H1 (cell line): ENCODE measurements at regions not wholly inside any gene's neighbourhood (a gene's known extent, or its start where the extent isn't known, plus 50 kb on each side); places are given as distances from the start of the nearest gene placed in this dataset.
"Not testable (repeated sequence)": the region's sequence is repeated elsewhere in the genome, so short reads cannot be mapped to it uniquely, and the experiment has no call there.

Experiments used
- CTCF ChIA-PET: fragments of 300-600 bp; sonication (Branson Sonifier 250); formaldehyde crosslinking; loops from one replicate; lab custom pipeline; 2021; ENCODE audit not compliant: partially characterized antibody; lab: Charles Lee
- POLR2A ChIA-PET: fragments of 300-600 bp; sonication (Branson Sonifier 250); formaldehyde crosslinking; loops from one replicate; lab custom pipeline; 2021; ENCODE audit warnings: inconsistent platforms; ENCODE audit not compliant: partially characterized antibody; lab: Charles Lee
- DNase-seq, 2 experiments: peaks; one replicate each; pipeline versions ENCODE4 v3.0.0 to v3.0.0-alpha.2; 2010 to 2022; ENCODE audit warnings: low spot score in 2 of 2, low read depth in 1 of 2, mixed read lengths in 1 of 2
- FAIRE-seq: peaks from 2 replicates; lab custom pipeline; 2011; peaks lifted over from hg19 to GRCh38; lab: Jason Lieb, UNC
- H2AFZ ChIP-seq: 2 replicates; pipeline ENCODE4 v1.8.1; 2012; ENCODE audit warnings: low read length, inconsistent platforms
- H2AK5ac ChIP-seq: 2 replicates; pipeline ENCODE4 v1.6.1; 2013; ENCODE audit warnings: low read depth, low read length
- H2BK120ac ChIP-seq: replicated peaks from 2 replicates; pipeline ENCODE3; 2013; ENCODE audit warnings: low read depth, low read length, inconsistent platforms
- H2BK12ac ChIP-seq: 2 replicates; pipeline ENCODE4 v1.6.1; 2013; ENCODE audit warnings: low read depth, low read length
- H2BK15ac ChIP-seq: 2 replicates; pipeline ENCODE4 v1.6.1; 2013; ENCODE audit warnings: low read length
- H2BK20ac ChIP-seq: 2 replicates; pipeline ENCODE4 v1.6.1; 2013; ENCODE audit warnings: low read length
- H2BK5ac ChIP-seq: 2 replicates; pipeline ENCODE4 v1.6.1; 2013; ENCODE audit warnings: low read depth, low read length
- H3K14ac ChIP-seq: 2 replicates; pipeline ENCODE4 v1.6.1; 2013; ENCODE audit warnings: inconsistent platforms; ENCODE audit not compliant: insufficient read length
- H3K18ac ChIP-seq: 2 replicates; pipeline ENCODE4 v1.6.1; 2013; ENCODE audit warnings: low read length; ENCODE audit errors: extremely low read depth
- H3K23ac ChIP-seq: 2 replicates; pipeline ENCODE4 v1.6.1; 2013; ENCODE audit warnings: inconsistent platforms; ENCODE audit not compliant: insufficient read length
- H3K23me2 ChIP-seq: 2 replicates; pipeline ENCODE4 v1.6.1; 2013; ENCODE audit warnings: low read depth, low read length
- H3K27ac ChIP-seq: 2 replicates; pipeline ENCODE4 v1.6.1; 2011; ENCODE audit warnings: low read depth, low read length, inconsistent platforms
- H3K27me3 ChIP-seq, 4 experiments: replicated peaks in 1 of 4; 1 replicate in 1 of 4; 2 replicates in 3 of 4; pipeline versions ENCODE4 v1.6.1 to v1.8.1; 2011 to 2013; ENCODE audit warnings: low read length in 3 of 4, mild to moderate bottlenecking in 3 of 4, inconsistent platforms in 2 of 4, mixed read lengths in 2 of 4, moderate library complexity in 1 of 4; ENCODE audit not compliant: control insufficient read depth in 3 of 4, insufficient read depth in 3 of 4; ENCODE audit errors: extremely low read depth in 1 of 4
- H3K36me3 ChIP-seq, 4 experiments: 2 replicates each; pipeline versions ENCODE4 v1.6.1 to v1.8.1; 2011 to 2013; ENCODE audit warnings: mild to moderate bottlenecking in 4 of 4, low read length in 3 of 4, moderate library complexity in 2 of 4, control low read depth in 1 of 4, inconsistent platforms in 1 of 4; ENCODE audit not compliant: insufficient read depth in 4 of 4, control insufficient read depth in 2 of 4
- H3K4ac ChIP-seq: replicated peaks from 2 replicates; pipeline ENCODE3; 2013; ENCODE audit warnings: low read length, low read depth, mixed read lengths, inconsistent platforms; ENCODE audit not compliant: insufficient read length
- H3K4me1 ChIP-seq, 4 experiments: replicated peaks in 1 of 4; 1 replicate in 1 of 4; 2 replicates in 3 of 4; pipeline versions ENCODE4 v1.6.1 to v1.8.1; 2011 to 2013; ENCODE audit warnings: low read length in 3 of 4, inconsistent platforms in 2 of 4, mixed read lengths in 1 of 4; ENCODE audit not compliant: insufficient read depth in 4 of 4, control insufficient read depth in 3 of 4
- H3K4me2 ChIP-seq, 2 experiments: 2 replicates each; pipeline versions ENCODE4 v1.6.1 to v1.8.1; 2011 to 2013; ENCODE audit warnings: low read depth in 2 of 2, low read length in 2 of 2, control low read depth in 1 of 2, inconsistent platforms in 1 of 2, mild to moderate bottlenecking in 1 of 2; ENCODE audit not compliant: insufficient read depth in 1 of 2
- H3K4me3 ChIP-seq, 4 experiments: fragments of 200-600, 300-600 bp in 1 of 4; sonication (generic), shearing (Covaris generic), sonication (Bioruptor Twin) in 1 of 4; 2 replicates each; pipeline versions ENCODE4 v1.5.1 to v1.8.1; 2011 to 2016; ENCODE audit warnings: low read length in 4 of 4, low read depth in 3 of 4, control low read depth in 2 of 4, inconsistent platforms in 2 of 4, mild to moderate bottlenecking in 2 of 4, mixed read lengths in 1 of 4, moderate library complexity in 1 of 4; ENCODE audit not compliant: insufficient read depth in 2 of 4; ENCODE audit errors: extremely low read depth in 1 of 4
- H3K56ac ChIP-seq: replicated peaks from 2 replicates; pipeline ENCODE3; 2013; ENCODE audit warnings: low read depth, mild to moderate bottlenecking, mixed read lengths, low read length, inconsistent platforms; ENCODE audit not compliant: insufficient read length
- H3K79me1 ChIP-seq: 2 replicates; pipeline ENCODE4 v1.6.1; 2013; ENCODE audit warnings: low read depth, low read length, control low read depth
- H3K79me2 ChIP-seq, 2 experiments: 2 replicates each; pipeline versions ENCODE4 v1.6.1 to v1.8.1; 2012 to 2013; ENCODE audit warnings: low read length in 2 of 2, mild to moderate bottlenecking in 2 of 2, inconsistent platforms in 1 of 2; ENCODE audit not compliant: insufficient read depth in 2 of 2, control insufficient read depth in 1 of 2
- H3K9ac ChIP-seq, 4 experiments: replicated peaks in 1 of 4; 1 replicate in 1 of 4; 2 replicates in 3 of 4; pipeline versions ENCODE4 v1.6.1 to v1.8.1; 2011 to 2013; ENCODE audit warnings: low read depth in 3 of 4, low read length in 3 of 4, control low read depth in 2 of 4, mild to moderate bottlenecking in 2 of 4, moderate library complexity in 2 of 4, inconsistent platforms in 1 of 4; ENCODE audit errors: extremely low read depth in 1 of 4
- H3K9me3 ChIP-seq, 2 experiments: 2 replicates each; pipeline versions ENCODE4 v1.6.1 to v1.8.1; 2012 to 2013; ENCODE audit warnings: mild to moderate bottlenecking in 2 of 2, moderate library complexity in 2 of 2, control low read depth in 1 of 2, inconsistent platforms in 1 of 2, low read depth in 1 of 2, low read length in 1 of 2, mixed read lengths in 1 of 2; ENCODE audit not compliant: insufficient read depth in 2 of 2
- H4K20me1 ChIP-seq, 2 experiments: replicated peaks in 1 of 2; 2 replicates each; pipeline versions ENCODE3 to v1.8.1; 2011 to 2013; ENCODE audit warnings: inconsistent platforms in 2 of 2, low read length in 2 of 2, mild to moderate bottlenecking in 1 of 2; ENCODE audit not compliant: insufficient read depth in 2 of 2, control insufficient read depth in 1 of 2
- H4K5ac ChIP-seq: 2 replicates; pipeline ENCODE4 v1.6.1; 2013; ENCODE audit warnings: low read length, low read depth, mixed read lengths, inconsistent platforms; ENCODE audit not compliant: insufficient read length
- H4K8ac ChIP-seq: 2 replicates; pipeline ENCODE4 v1.8.0; 2013; ENCODE audit warnings: mild to moderate bottlenecking, moderate library complexity, low read length, inconsistent platforms; ENCODE audit not compliant: insufficient read depth; ENCODE audit errors: extremely low read depth
- H4K91ac ChIP-seq: replicated peaks from 2 replicates; pipeline ENCODE3; 2013; ENCODE audit warnings: low read length, mixed read lengths, inconsistent platforms; ENCODE audit not compliant: insufficient read length
- CBX5 ChIP-seq: fragments of 300-800, 300-1000 bp; sonication (generic); IDR thresholded peaks from 2 replicates; pipeline ENCODE4 v1.7.1; 2016; ENCODE audit warnings: antibody characterized with exemption, low read length, low read depth
- POLR2AphosphoS5 ChIP-seq: IDR thresholded peaks from 2 replicates; pipeline ENCODE4 v1.6.1; 2011; ENCODE audit warnings: low read depth, low read length
- SIN3A ChIP-seq, 2 experiments: IDR thresholded peaks in 1 of 2; conservative IDR thresholded peaks in 1 of 2; 2 replicates each; pipeline ENCODE4 v1.6.1; 2011 to 2012; ENCODE audit warnings: low read length in 2 of 2, improper control_type of control experiment in 1 of 2, low read depth in 1 of 2, mild to moderate bottlenecking in 1 of 2
- WGBS, 2 experiments: shearing (Covaris generic) in 1 of 2; methylation state at CpG; one replicate each; pipeline versions ENCODE4 v1.1.6 to v1.1.7; 2013 to 2015; ENCODE audit warnings: low lambda C conversion rate in 2 of 2, mixed read lengths in 2 of 2, inconsistent platforms in 1 of 2, low coverage in 1 of 2, missing lambda C conversion rate in 1 of 2; ENCODE audit not compliant: insufficient replicate concordance in 2 of 2, insufficient coverage in 1 of 2, insufficient read length in 1 of 2; ENCODE audit errors: extremely low coverage in 1 of 2, missing lambda C conversion rate in 1 of 2; 5-methylcytosine and 5-hydroxymethylcytosine counted together

DNA sequence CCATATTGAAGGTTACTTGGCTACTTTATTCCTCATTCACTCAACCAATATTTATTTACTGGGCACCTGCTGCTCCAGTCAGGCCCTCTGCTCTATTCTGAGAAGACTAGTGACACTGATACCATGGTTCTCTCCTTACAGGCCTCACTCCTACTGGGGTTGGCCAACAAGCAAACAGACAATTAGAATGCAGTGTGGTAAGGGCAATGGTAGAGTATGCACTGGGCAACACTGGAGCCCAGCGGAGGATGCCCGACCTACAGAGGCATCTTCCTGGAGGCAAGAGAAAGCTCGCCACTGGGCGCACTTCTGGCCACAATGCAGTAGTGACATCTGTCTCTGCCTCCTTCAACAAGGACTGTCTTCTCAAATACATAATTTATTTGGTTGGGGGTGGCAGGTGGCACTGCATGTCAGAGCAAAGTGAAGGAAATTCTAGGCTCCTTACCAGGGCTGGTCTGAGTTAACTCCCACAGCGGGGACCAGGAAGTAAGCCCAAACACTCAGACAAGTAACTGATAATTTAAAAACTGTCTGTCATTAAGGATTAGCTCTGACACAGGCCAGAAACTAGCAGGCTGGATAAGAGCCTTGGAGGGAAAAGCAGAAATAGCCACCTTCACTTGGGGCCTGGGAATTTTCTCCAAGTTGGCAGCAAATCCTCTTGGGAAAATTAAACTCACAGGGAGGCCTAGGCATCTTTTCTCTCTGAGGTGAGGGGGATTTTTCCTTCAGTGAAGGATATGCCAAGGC, 150.7 kb upstream of the EOLA2 start (continued):
- TF ChIP-seq SIN3A (conservative IDR thresholded peaks at IDR 0.05 in 1 of 2, IDR thresholded peaks at IDR 0.05 in 1 of 2; ENCODE audit: low read depth in 1 of 2, low read length in 2 of 2) (no peak), POLR2AphosphoS5 (no peak), CBX5 (no peak)

GRCh38 chrX:150091300-150091699, 153.0 kb upstream of the EOLA2 start:
- H2BK5ac ChIP-seq, H3K56ac ChIP-seq, H4K20me1 ChIP-seq, H3K9me3 ChIP-seq, CTCF ChIA-PET, H3K27ac ChIP-seq, H4K5ac ChIP-seq, H3K14ac ChIP-seq, H2AFZ ChIP-seq, H3K79me1 ChIP-seq, H2BK20ac ChIP-seq, H3K23ac ChIP-seq, H3K4ac ChIP-seq, H2BK15ac ChIP-seq, H3K4me3 ChIP-seq, H3K9ac ChIP-seq, FAIRE-seq, H3K23me2 ChIP-seq, DNase-seq, H3K18ac ChIP-seq, H3K4me2 ChIP-seq, H3K79me2 ChIP-seq, H4K91ac ChIP-seq, H4K8ac ChIP-seq, H3K27me3 ChIP-seq, H2BK12ac ChIP-seq, POLR2A ChIA-PET, H3K36me3 ChIP-seq, H2AK5ac ChIP-seq, H3K4me1 ChIP-seq, H2BK120ac ChIP-seq: not testable (repeated sequence)
- 91% methylated on average over 4 of the region's 4 CpGs; no CpG with 5 or more reads in 1 of the 2 experiments for WGBS, 2 experiments
